A673 (cell line): ENCODE measurements at regions not wholly inside any gene's neighbourhood (a gene's known extent, or its start where the extent isn't known, plus 50 kb on each side); places are given as distances from the start of the nearest gene placed in this dataset.

Source experiments
- BruUV-seq: library from RNA; stranded (reverse); fragments of 400-500 nt; replicated peaks from 2 replicates; lab custom pipeline; 2021; lab: Mats Ljungman, UMichigan
- CTCF ChIA-PET: fragments of 300-600 bp; sonication (Branson Sonifier 250); formaldehyde crosslinking; loops from one replicate; lab custom pipeline; 2022; ENCODE audit warnings: antibody characterized with exemption; lab: Charles Lee
- POLR2A ChIA-PET: fragments of 300-600 bp; sonication (Branson Sonifier 250); formaldehyde crosslinking; loops from one replicate; lab custom pipeline; 2022; ENCODE audit warnings: antibody characterized with exemption; ENCODE audit not compliant: low non-redundant PET; lab: Charles Lee
- DNase-seq: peaks from one replicate; pipeline ENCODE4 v3.0.0-alpha.2; 2015; ENCODE audit warnings: low spot score
- H3K27ac ChIP-seq: fragments of 200-600 bp; sonication (generic); 2 replicates; pipeline ENCODE4 v1.5.1; 2016; ENCODE audit warnings: mixed run types, low read depth, mild to moderate bottlenecking, mixed read lengths, antibody characterized with exemption, low read length; ENCODE audit not compliant: poor library complexity, severe bottlenecking
- H3K27me3 ChIP-seq: fragments of 200-600 bp; sonication (generic); replicated peaks from 2 replicates; pipeline ENCODE4 v1.6.1; 2017; ENCODE audit warnings: mixed run types, low read depth, mild to moderate bottlenecking, mixed read lengths, antibody characterized with exemption, low read length; ENCODE audit not compliant: insufficient read depth, poor library complexity
- H3K36me3 ChIP-seq: fragments of 200-600 bp; sonication (generic); 2 replicates; pipeline ENCODE4 v1.6.1; 2016; ENCODE audit warnings: mixed run types, mild to moderate bottlenecking, mixed read lengths, antibody characterized with exemption, low read length; ENCODE audit not compliant: insufficient read depth, poor library complexity, severe bottlenecking
- H3K4me1 ChIP-seq: fragments of 200-600 bp; sonication (generic); 2 replicates; pipeline ENCODE4 v1.6.1; 2017; ENCODE audit warnings: mixed run types, mild to moderate bottlenecking, mixed read lengths, antibody characterized with exemption, low read length; ENCODE audit not compliant: insufficient read depth, poor library complexity, severe bottlenecking
- H3K4me3 ChIP-seq: fragments of 200-600 bp; sonication (generic); 2 replicates; pipeline ENCODE4 v1.5.1; 2016; ENCODE audit warnings: low read depth, mixed run types, mild to moderate bottlenecking, mixed read lengths, low read length; ENCODE audit not compliant: poor library complexity, severe bottlenecking
- H3K9me3 ChIP-seq: fragments of 200-600 bp; sonication (generic); 2 replicates; pipeline ENCODE4 v1.6.1; 2016; ENCODE audit warnings: mixed run types, low read depth, mild to moderate bottlenecking, mixed read lengths, antibody characterized with exemption, low read length; ENCODE audit not compliant: poor library complexity, severe bottlenecking
- EZH2 ChIP-seq: fragments of 200-600 bp; sonication (generic); IDR thresholded peaks from 2 replicates; pipeline ENCODE4 v1.6.1; 2017; ENCODE audit warnings: borderline replicate concordance, low read depth, mild to moderate bottlenecking, mixed read lengths, antibody characterized with exemption, low read length; ENCODE audit not compliant: poor library complexity, severe bottlenecking
- intact Hi-C: fragments of 100-400 bp; cut with micrococcal nuclease; formaldehyde crosslinking; loops from one replicate; pipeline ENCODE4 v1.10.0; 2022; ENCODE audit not compliant: unreplicated experiment
- TF ChIP-seq, protein P1 (sequence below): fragments of 300-800, 200-600 bp; sonication (generic); conservative IDR thresholded peaks from 2 replicates; pipeline ENCODE4 v1.5.1; 2017; ENCODE audit warnings: low read depth, mild to moderate bottlenecking, antibody characterized with exemption, low read length, moderate library complexity, mixed read lengths

DNA sequence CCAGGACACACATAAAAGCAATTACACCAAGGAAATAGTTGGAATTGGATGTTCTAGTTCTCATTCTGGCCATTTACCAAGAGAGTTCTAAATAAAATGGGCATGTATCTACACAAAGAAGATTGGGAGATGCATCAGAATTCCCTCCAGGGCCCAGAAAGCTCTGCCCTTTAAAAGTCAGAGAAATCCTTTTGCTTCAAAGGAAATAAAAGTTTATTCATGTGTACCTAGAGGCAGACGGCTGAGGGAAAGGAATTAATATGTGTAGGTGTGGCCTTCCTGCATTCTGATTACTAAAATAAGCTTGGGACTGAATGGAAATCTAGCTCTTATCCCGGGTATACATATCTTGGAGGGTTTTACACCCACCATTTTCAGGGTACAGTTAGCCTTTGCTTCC lies 719.4 kb downstream of the SEMA5A start:
- H3K36me3 ChIP-seq: no peaks in the 10 kb centered on the region
- ChIA-PET CTCF (no interaction called here), POLR2A (no interaction called here)
- no TSS peak for BruUV-seq
- H3K27me3 ChIP-seq: no peaks in the 10 kb centered on the region
- no peak overlapping the region for H3K27ac ChIP-seq
- H3K4me3 ChIP-seq: no peak overlapping the region
- intact Hi-C loops: no loop called here
- DNase-seq: no peak
- TF ChIP-seq, protein P1, sequence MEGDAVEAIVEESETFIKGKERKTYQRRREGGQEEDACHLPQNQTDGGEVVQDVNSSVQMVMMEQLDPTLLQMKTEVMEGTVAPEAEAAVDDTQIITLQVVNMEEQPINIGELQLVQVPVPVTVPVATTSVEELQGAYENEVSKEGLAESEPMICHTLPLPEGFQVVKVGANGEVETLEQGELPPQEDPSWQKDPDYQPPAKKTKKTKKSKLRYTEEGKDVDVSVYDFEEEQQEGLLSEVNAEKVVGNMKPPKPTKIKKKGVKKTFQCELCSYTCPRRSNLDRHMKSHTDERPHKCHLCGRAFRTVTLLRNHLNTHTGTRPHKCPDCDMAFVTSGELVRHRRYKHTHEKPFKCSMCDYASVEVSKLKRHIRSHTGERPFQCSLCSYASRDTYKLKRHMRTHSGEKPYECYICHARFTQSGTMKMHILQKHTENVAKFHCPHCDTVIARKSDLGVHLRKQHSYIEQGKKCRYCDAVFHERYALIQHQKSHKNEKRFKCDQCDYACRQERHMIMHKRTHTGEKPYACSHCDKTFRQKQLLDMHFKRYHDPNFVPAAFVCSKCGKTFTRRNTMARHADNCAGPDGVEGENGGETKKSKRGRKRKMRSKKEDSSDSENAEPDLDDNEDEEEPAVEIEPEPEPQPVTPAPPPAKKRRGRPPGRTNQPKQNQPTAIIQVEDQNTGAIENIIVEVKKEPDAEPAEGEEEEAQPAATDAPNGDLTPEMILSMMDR: no peak
- TF ChIP-seq EZH2: no peak
- peaks cover 20% of the 10 kb centered on the region for H3K9me3 ChIP-seq
- H3K4me1 ChIP-seq: no peaks in the 10 kb centered on the region

DNA sequence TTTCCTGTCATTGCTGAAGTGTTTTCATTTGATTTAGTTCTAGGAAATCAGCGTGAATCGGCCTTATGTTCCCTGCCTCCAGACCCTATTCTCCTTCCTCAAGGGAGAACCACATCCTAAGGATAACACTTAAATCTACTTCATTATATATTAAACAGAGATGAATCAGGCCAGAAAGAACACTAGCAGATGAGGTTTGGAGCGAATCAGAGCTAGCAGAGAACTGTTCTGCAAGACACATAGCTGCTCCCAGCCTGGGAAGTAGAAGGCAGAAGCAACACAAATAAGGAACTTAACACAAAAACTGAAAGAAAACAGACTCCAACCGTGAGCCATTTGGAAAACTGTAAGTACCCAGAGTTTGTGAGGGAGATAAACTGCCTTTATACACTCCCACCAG lies 718.2 kb downstream of the SEMA5A start:
- Histone ChIP-seq H3K36me3 (no peaks in the 10 kb centered on the region), H3K27ac (no peak overlapping the region), H3K4me1 (no peaks in the 10 kb centered on the region), H3K27me3 (no peaks in the 10 kb centered on the region), H3K4me3 (no peak overlapping the region), H3K9me3 (peaks cover 23% of the 10 kb centered on the region)
- ChIA-PET CTCF (no interaction called here), POLR2A (no interaction called here)
- intact Hi-C loops: no loop called here
- no TSS peak for BruUV-seq
- DNase-seq: no peak
- TF ChIP-seq, protein P1: no peak
- TF ChIP-seq EZH2: no peak

DNA sequence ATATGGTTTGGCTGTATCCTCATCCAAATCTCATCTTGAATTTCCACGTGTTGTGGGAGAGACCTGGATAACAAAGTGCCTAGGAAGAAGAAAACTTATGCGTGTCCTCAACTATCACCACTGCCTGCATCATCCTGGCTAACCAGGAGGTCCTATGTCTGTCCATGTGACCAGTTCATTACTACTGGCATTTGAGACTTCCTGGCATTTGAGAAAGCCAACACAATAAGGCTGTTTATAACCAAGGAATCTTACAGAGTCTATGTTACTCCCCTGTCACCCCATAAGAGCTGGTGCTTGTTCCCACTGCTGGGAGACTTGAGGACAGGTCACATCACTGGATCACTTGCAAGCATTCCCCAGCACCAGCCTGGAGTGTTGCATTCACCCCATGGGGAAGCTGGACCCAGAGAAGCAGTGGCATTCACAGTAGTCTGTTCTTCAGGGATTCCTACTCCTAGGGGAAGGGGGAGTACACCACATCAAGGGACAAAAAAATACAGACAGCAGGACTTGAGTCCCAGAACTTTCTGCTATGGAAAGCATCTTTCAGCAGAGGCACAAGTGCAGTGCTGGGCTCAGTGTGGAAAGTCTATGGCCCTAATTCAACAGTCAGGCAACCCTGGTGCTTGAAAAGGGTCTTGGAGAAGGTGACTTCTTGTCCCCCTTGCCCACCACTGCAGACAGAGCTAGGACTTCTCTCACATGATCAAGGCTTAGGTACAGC lies 717.1 kb downstream of the SEMA5A start:
- intact Hi-C loops: no loop called here
- no peak overlapping the region for H3K27ac ChIP-seq
- TF ChIP-seq, protein P1: no peak
- H3K4me1 ChIP-seq: no peaks in the 10 kb centered on the region
- POLR2A ChIA-PET: no interaction called here
- H3K9me3 ChIP-seq: peaks cover 23% of the 10 kb centered on the region
- BruUV-seq: no TSS peak
- CTCF ChIA-PET: no interaction called here
- H3K4me3 ChIP-seq: no peak overlapping the region
- DNase-seq: no peak
- H3K36me3 ChIP-seq: no peaks in the 10 kb centered on the region
- no peaks in the 10 kb centered on the region for H3K27me3 ChIP-seq
